ENCODE measurements at regions not wholly inside any gene's neighbourhood (a gene's known extent, or its start where the extent isn't known, plus 50 kb on each side); places are given as distances from the start of the nearest gene placed in this dataset.
A peak's percentile ranks its signal among the peaks of the same experiment; 100 is the strongest.

- no peak for DNase-seq
Observed at GRCh38 chr13:59519819-59520218, 643.9 kb downstream of the DIAPH3 start.

GRCh38 chr13:59521549-59521948, 642.2 kb downstream of the DIAPH3 start:
- DNase-seq: no peak

- no peak for DNase-seq
Observed at GRCh38 chr13:59522652-59523051, 641.1 kb downstream of the DIAPH3 start.

GRCh38 chr13:59527500-59527899, 636.2 kb downstream of the DIAPH3 start:
- no peak for DNase-seq

GRCh38 chr13:59531571-59532091, 632.1 kb downstream of the DIAPH3 start:
- peak; percentile 59 for DNase-seq

GRCh38 chr13:59532405-59532804, 631.3 kb downstream of the DIAPH3 start:
- no peak for DNase-seq

GRCh38 chr13:59533561-59534555, 629.9 kb downstream of the DIAPH3 start:
- DNase-seq: no peak

- DNase-seq: no peak
Observed at GRCh38 chr13:59534806-59535205, 628.9 kb downstream of the DIAPH3 start.

- DNase-seq: no peak
Observed at GRCh38 chr13:59537500-59537899, 626.2 kb downstream of the DIAPH3 start.

- no peak for DNase-seq
Observed at GRCh38 chr13:59538512-59538911, 625.2 kb downstream of the DIAPH3 start.

GRCh38 chr13:59542303-59542702, 621.4 kb downstream of the DIAPH3 start:
- no peak for DNase-seq

GRCh38 chr13:59543418-59543817, 620.3 kb downstream of the DIAPH3 start:
- no peak for DNase-seq

GRCh38 chr13:59545007-59545406, 618.7 kb downstream of the DIAPH3 start:
- no peak for DNase-seq

- DNase-seq: no peak
Observed at GRCh38 chr13:59546178-59546577, 617.5 kb downstream of the DIAPH3 start.

- no peak for DNase-seq
Observed at GRCh38 chr13:59547950-59548349, 615.8 kb downstream of the DIAPH3 start.

- DNase-seq: no peak
Observed at GRCh38 chr13:59562924-59563323, 600.8 kb downstream of the DIAPH3 start.

- no peak for DNase-seq
Observed at GRCh38 chr13:59566561-59566960, 597.2 kb downstream of the DIAPH3 start.

GRCh38 chr13:59568306-59568705, 595.4 kb downstream of the DIAPH3 start:
- DNase-seq: no peak

- no peak for DNase-seq
Observed at GRCh38 chr13:59570204-59570603, 593.5 kb downstream of the DIAPH3 start.

- DNase-seq: no peak
Observed at GRCh38 chr13:59584101-59584500, 579.6 kb downstream of the DIAPH3 start.

GRCh38 chr13:59584761-59585670, 578.7 kb downstream of the DIAPH3 start:
- no peak for DNase-seq

GRCh38 chr13:59587030-59587429, 576.7 kb downstream of the DIAPH3 start:
- DNase-seq: no peak

GRCh38 chr13:59587971-59588716, 575.6 kb downstream of the DIAPH3 start:
- no peak for DNase-seq

All from DMS 273 treated with DMSO at 0.1 percent for 48 hours (cell line).